ENCODE measurements at regions not wholly inside any gene's neighbourhood (a gene's known extent, or its start where the extent isn't known, plus 50 kb on each side); places are given as distances from the start of the nearest gene placed in this dataset.

GRCh38 chr1:96357141-96357765 is 364.3 kb upstream of the PTBP2 start (continued):
- no peak for TF ChIP-seq U2AF1 (optimal IDR thresholded peaks at IDR 0.05; ENCODE audit: low read depth, low read length)

GRCh38 chr1:96358057-96358456 is 363.5 kb upstream of the PTBP2 start:
- CTCF ChIA-PET (ENCODE audit: low intra/inter-chr PET ratio, low total read pairs), result no interaction called here
- Histone ChIP-seq H2AFZ (ENCODE audit: low read length) (no peak overlapping the region), H3K4me1 (ENCODE audit: insufficient read depth, low read length) (no peaks in the 10 kb centered on the region), H3K4me3 (replicated peaks in 1 of 3; ENCODE audit: insufficient read depth in 1 of 3, low read depth in 2 of 3, low read length in 3 of 3) (no peak overlapping the region), H3K4me2 (ENCODE audit: low read depth, low read length) (no peak overlapping the region), H3K27ac (ENCODE audit: extremely low read length, insufficient read depth, low read length) (no peak overlapping the region), H3K27me3 (ENCODE audit: control insufficient read depth in 1 of 2, insufficient read depth in 2 of 2, low read length in 2 of 2) (no peaks in the 10 kb centered on the region; a peak in 1 of 5 replicates), H3K9me3 (ENCODE audit: low read length) (no peaks in the 10 kb centered on the region), H3K9ac (ENCODE audit: insufficient read depth, low read depth, low read length) (no peak overlapping the region), H3K79me2 (ENCODE audit: insufficient read depth, low read length) (no peaks in the 10 kb centered on the region), H3K36me3 (replicated peaks in 1 of 2; ENCODE audit: control insufficient read depth in 1 of 2, insufficient read depth in 2 of 2, low read length in 2 of 2) (no peaks in the 10 kb centered on the region), H4K20me1 (ENCODE audit: insufficient read depth, low read length) (no peaks in the 10 kb centered on the region)
- no TSS peak for BruUV-seq (replicated peaks)
- intact Hi-C loops (cut with micrococcal nuclease; ENCODE audit: unreplicated experiment), result no loop called here
- no peak for TF ChIP-seq ZSCAN25 (CRISPR knock-in tag; IDR thresholded peaks at IDR 0.05)
- TF ChIP-seq MAFK (conservative IDR thresholded peaks at IDR 0.05 in 1 of 2, IDR thresholded peaks at IDR 0.05 in 1 of 2; ENCODE audit: low read length in 2 of 2), result peak; percentile 12 to 60; a peak in 1 of 4 replicates
- TF ChIP-seq MAFF (IDR thresholded peaks at IDR 0.05; ENCODE audit: low read depth, low read length), result 0 out of 2 replicates have a peak, but pooled peaks have one; percentile 6
- TF ChIP-seq ARHGAP35 (CRISPR knock-in tag; IDR thresholded peaks at IDR 0.05; ENCODE audit: borderline replicate concordance), result no peak
- DNase-seq (ENCODE audit: low spot score) (no peak), ATAC-seq (no peak), FAIRE-seq (no peak)
- in situ Hi-C loops (cut with HindIII; ENCODE audit: extremely low pct_ligation_motif_present, low pct_unique_long_range_greater_than_20kb), result no loop called here
- 61% methylated on average over 3 of the region's 3 CpGs for WGBS (ENCODE audit: low lambda C conversion rate)
- POLR2A ChIA-PET, result no interaction called here

- FAIRE-seq, result no peak
- DNase-seq (ENCODE audit: low spot score), result no peak
- POLR2A ChIA-PET, result no interaction called here
- Histone ChIP-seq H3K27me3 (ENCODE audit: control insufficient read depth in 1 of 2, insufficient read depth in 2 of 2, low read length in 2 of 2) (no peaks in the 10 kb centered on the region; a peak in 1 of 5 replicates), H3K9ac (ENCODE audit: insufficient read depth, low read depth, low read length) (no peak overlapping the region), H3K4me2 (ENCODE audit: low read depth, low read length) (no peak overlapping the region), H3K27ac (ENCODE audit: extremely low read length, insufficient read depth, low read length) (no peak overlapping the region), H3K4me3 (replicated peaks in 1 of 3; ENCODE audit: insufficient read depth in 1 of 3, low read depth in 2 of 3, low read length in 3 of 3) (no peak overlapping the region), H3K4me1 (ENCODE audit: insufficient read depth, low read length) (no peaks in the 10 kb centered on the region), H4K20me1 (ENCODE audit: insufficient read depth, low read length) (no peaks in the 10 kb centered on the region), H3K79me2 (ENCODE audit: insufficient read depth, low read length) (no peaks in the 10 kb centered on the region), H2AFZ (ENCODE audit: low read length) (no peak overlapping the region), H3K36me3 (replicated peaks in 1 of 2; ENCODE audit: control insufficient read depth in 1 of 2, insufficient read depth in 2 of 2, low read length in 2 of 2) (no peaks in the 10 kb centered on the region), H3K9me3 (ENCODE audit: low read length) (no peaks in the 10 kb centered on the region)
- intact Hi-C loops (cut with micrococcal nuclease; ENCODE audit: unreplicated experiment), result no loop called here
- 0% methylated on average over 1 of the region's 1 CpG for WGBS (ENCODE audit: low lambda C conversion rate)
- BruUV-seq (replicated peaks), result no TSS peak
- CTCF ChIA-PET (ENCODE audit: low intra/inter-chr PET ratio, low total read pairs), result no interaction called here
- in situ Hi-C loops (cut with HindIII; ENCODE audit: extremely low pct_ligation_motif_present, low pct_unique_long_range_greater_than_20kb), result no loop called here
- no peak for ATAC-seq
- TF ChIP-seq PCBP2 (optimal IDR thresholded peaks at IDR 0.05; ENCODE audit: low read depth, low read length, poor library complexity, severe bottlenecking), result no peak
- no peak for TF ChIP-seq TGIF2 (CRISPR knock-in tag; IDR thresholded peaks at IDR 0.05)
- TF ChIP-seq AKAP8 (CRISPR knock-in tag; IDR thresholded peaks at IDR 0.05), result no peak
- no peak for TF ChIP-seq POGZ (CRISPR knock-in tag; IDR thresholded peaks at IDR 0.05)
- TF ChIP-seq MBNL3 (CRISPR knock-in tag; conservative IDR thresholded peaks at IDR 0.05), result no peak
- no peak for TF ChIP-seq TBP (CRISPR knock-in tag; IDR thresholded peaks at IDR 0.05)
- no peak for TF ChIP-seq FOXC1 (CRISPR knock-in tag; IDR thresholded peaks at IDR 0.05; ENCODE audit: borderline replicate concordance)
- no peak for TF ChIP-seq NFYC (CRISPR knock-in tag; IDR thresholded peaks at IDR 0.05)
- TF ChIP-seq ZNF576 (CRISPR knock-in tag; IDR thresholded peaks at IDR 0.05), result no peak
- no peak for TF ChIP-seq DR1 (CRISPR knock-in tag; IDR thresholded peaks at IDR 0.05)
- TF ChIP-seq FOXM1 (CRISPR knock-in tag; IDR thresholded peaks at IDR 0.05), result no peak
- no peak for TF ChIP-seq BORCS8-MEF2B (CRISPR knock-in tag; IDR thresholded peaks at IDR 0.05)
These were observed 361.4 kb upstream of the PTBP2 start for GRCh38 chr1:96360036-96360795.
